ENCODE measurements at regions not wholly inside any gene's neighbourhood (a gene's known extent, or its start where the extent isn't known, plus 50 kb on each side); places are given as distances from the start of the nearest gene placed in this dataset.

DNA sequence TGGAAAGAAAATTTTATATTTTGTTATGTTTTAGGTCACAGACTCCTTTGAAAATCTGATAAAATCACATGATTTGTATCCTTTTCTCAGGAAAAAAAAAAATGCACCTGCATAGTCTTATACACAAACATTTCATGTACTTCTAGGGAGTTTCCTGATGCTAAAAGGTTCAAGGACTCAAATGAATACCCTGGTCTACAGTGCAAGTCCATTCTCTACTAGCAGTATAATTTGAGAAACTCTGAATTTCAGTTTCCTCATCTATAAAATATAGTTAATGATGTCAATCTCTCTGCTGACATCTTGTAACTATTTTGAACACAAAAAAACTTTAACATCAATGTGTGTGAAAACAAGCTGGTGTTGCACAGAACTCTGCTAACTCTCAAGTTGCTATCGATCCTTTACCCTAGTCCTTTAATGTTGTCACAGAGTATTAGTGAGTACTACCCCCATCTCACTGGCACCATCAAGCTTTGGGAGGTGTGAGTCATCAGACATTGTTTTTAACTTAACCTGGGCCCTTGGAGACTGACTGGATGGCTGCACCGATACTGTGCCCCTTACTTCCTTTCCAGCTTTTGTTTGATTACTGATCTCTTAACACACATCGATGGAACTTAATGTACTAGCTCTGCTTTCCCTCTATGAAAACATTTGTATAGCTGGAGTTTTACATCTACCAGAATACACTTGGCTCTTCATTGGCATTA is 251.9 kb upstream of the SOX5 start:
- Histone ChIP-seq H3K4me1 (ENCODE audit: control insufficient read depth in 1 of 2, insufficient read depth in 2 of 2, low read length in 2 of 2) (no peaks in the 10 kb centered on the region), H3K9me3 (ENCODE audit: control insufficient read depth in 1 of 2, insufficient read depth in 1 of 2, low read depth in 1 of 2, low read length in 2 of 2) (peaks cover 4 to 18% of the 10 kb centered on the region in 2 experiments; a peak in 2 of 4 replicates), H3K79me2 (ENCODE audit: insufficient read depth, low read length) (no peaks in the 10 kb centered on the region), H3K9ac (ENCODE audit: low read length) (no peak overlapping the region), H3K4me3 (replicated peaks in 1 of 2; ENCODE audit: low read depth in 1 of 2, low read length in 2 of 2) (no peak overlapping the region), H3K36me3 (ENCODE audit: control insufficient read depth in 1 of 2, insufficient read depth in 2 of 2, low read length in 2 of 2) (no peaks in the 10 kb centered on the region), H2AFZ (ENCODE audit: low read depth, low read length, poor library complexity, severe bottlenecking) (no peak overlapping the region), H3K27ac (ENCODE audit: low read depth, low read length) (no peak overlapping the region), H3K4me2 (ENCODE audit: low read length) (no peak overlapping the region), H3K27me3 (ENCODE audit: insufficient read depth, low read length) (no peaks in the 10 kb centered on the region), H3K9me2 (ENCODE audit: insufficient read depth) (no peaks in the 10 kb centered on the region), H4K20me1 (ENCODE audit: insufficient read depth) (no peaks in the 10 kb centered on the region)
- ChIA-PET CTCF (no interaction called here), RAD21 (ENCODE audit: low non-redundant PET in 1 of 2, low total read pairs in 2 of 2, uncharacterized antibody in 2 of 2, unreplicated experiment in 2 of 2) (no interaction called here), POLR2A (no interaction called here)
- no TSS peak for BruUV-seq (replicated peaks)
- DNase-seq (ENCODE audit: low read depth, low spot score), result no peak
- ATAC-seq, result no peak
- TF ChIP-seq REST (IDR thresholded peaks at IDR 0.05; ENCODE audit: low read depth), result no peak
- TF ChIP-seq YY1 (IDR thresholded peaks at IDR 0.05; ENCODE audit: extremely low read depth, insufficient replicate concordance, low read depth, low read length), result no peak
- TF ChIP-seq EZH2 (IDR thresholded peaks at IDR 0.05), result no peak
- no peak for TF ChIP-seq ELF1 (IDR thresholded peaks at IDR 0.05; ENCODE audit: borderline replicate concordance, low read depth)
- no peak for TF ChIP-seq CEBPB (IDR thresholded peaks at IDR 0.05; ENCODE audit: low read depth)
- no peak for TF ChIP-seq ZBTB33 (IDR thresholded peaks at IDR 0.05; ENCODE audit: extremely low read depth, insufficient replicate concordance, low read length)
- no peak for TF ChIP-seq FOSL1 (IDR thresholded peaks at IDR 0.05; ENCODE audit: low read depth)
- no peak for TF ChIP-seq EGR1 (IDR thresholded peaks at IDR 0.05; ENCODE audit: low read depth)
- TF ChIP-seq ZNF274 (IDR thresholded peaks at IDR 0.05; ENCODE audit: low read depth, low read length), result no peak
- no peak for TF ChIP-seq CBX3 (IDR thresholded peaks at IDR 0.05; ENCODE audit: low read depth)
- TF ChIP-seq, protein P1, sequence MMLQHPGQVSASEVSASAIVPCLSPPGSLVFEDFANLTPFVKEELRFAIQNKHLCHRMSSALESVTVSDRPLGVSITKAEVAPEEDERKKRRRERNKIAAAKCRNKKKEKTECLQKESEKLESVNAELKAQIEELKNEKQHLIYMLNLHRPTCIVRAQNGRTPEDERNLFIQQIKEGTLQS (IDR thresholded peaks at IDR 0.05), result no peak
- no peak for TF ChIP-seq SRF (IDR thresholded peaks at IDR 0.05; ENCODE audit: low read depth)
- no peak for TF ChIP-seq TCF7L2 (IDR thresholded peaks at IDR 0.05; ENCODE audit: borderline replicate concordance, extremely low read depth, insufficient read depth, insufficient read length)
- TF ChIP-seq JUND (IDR thresholded peaks at IDR 0.05), result no peak
- TF ChIP-seq POLR2AphosphoS5 (IDR thresholded peaks at IDR 0.05; ENCODE audit: low read depth, low read length), result no peak
- TF ChIP-seq SP1 (IDR thresholded peaks at IDR 0.05; ENCODE audit: low read depth), result no peak
- no peak for TF ChIP-seq RAD21 (IDR thresholded peaks at IDR 0.05; ENCODE audit: low read depth)
- TF ChIP-seq SIN3A (IDR thresholded peaks at IDR 0.05; ENCODE audit: low read depth), result no peak
- no peak for TF ChIP-seq POLR2A (IDR thresholded peaks at IDR 0.05; ENCODE audit: borderline replicate concordance, extremely low read depth, insufficient read depth, insufficient read length)
- no peak for TF ChIP-seq CTCF (IDR thresholded peaks at IDR 0.05 in 2 of 3, conservative IDR thresholded peaks at IDR 0.05 in 1 of 3; ENCODE audit: borderline replicate concordance in 1 of 3, insufficient read depth in 1 of 3, low read depth in 2 of 3, low read length in 2 of 3)
- intact Hi-C loops (cut with micrococcal nuclease), result no loop called here

Measured in HCT116 (cell line).